ENCODE measurements at regions not wholly inside any gene's neighbourhood (a gene's known extent, or its start where the extent isn't known, plus 50 kb on each side); places are given as distances from the start of the nearest gene placed in this dataset.

- TF ChIP-seq CTCF (IDR thresholded peaks at IDR 0.05) (no peak), POLR2AphosphoS5 (IDR thresholded peaks at IDR 0.05) (no peak)
Observed at GRCh38 chr20:12670301-12670700, 338.5 kb upstream of the SPTLC3 start.
